PC-9 (cell line): ENCODE measurements at regions not wholly inside any gene's neighbourhood (a gene's known extent, or its start where the extent isn't known, plus 50 kb on each side); places are given as distances from the start of the nearest gene placed in this dataset.
A peak's percentile ranks its signal among the peaks of the same experiment; 100 is the strongest.

Source experiments
- CTCF ChIP-seq: fragments of 200-600 bp; sonication (generic); conservative IDR thresholded peaks from 2 replicates; pipeline ENCODE4 v1.6.1; 2017; ENCODE audit warnings: mixed run types, antibody characterized with exemption, mild to moderate bottlenecking, moderate library complexity
- EZH2 ChIP-seq: fragments of 200-600 bp; sonication (generic); IDR thresholded peaks from 2 replicates; pipeline ENCODE4 v1.8.0; 2017; ENCODE audit warnings: antibody characterized with exemption, low read depth

- TF ChIP-seq CTCF (peak; percentile 52; the same call in 1 of the 2 replicates), EZH2 (no peak)
These were observed 423.0 kb downstream of the DIRAS2 start for GRCh38 chr9:90219548-90220118.
